ENCODE measurements at regions not wholly inside any gene's neighbourhood (a gene's known extent, or its start where the extent isn't known, plus 50 kb on each side); places are given as distances from the start of the nearest gene placed in this dataset.

GRCh38 chr4:3656416-3657356 lies 109.5 kb upstream of the ADRA2C start:
- TF ChIP-seq CTCF (IDR thresholded peaks at IDR 0.05; ENCODE audit: insufficient read depth, low read length, severe bottlenecking) = no peak
- FAIRE-seq = no peak
- Histone ChIP-seq H3K36me3 (ENCODE audit: control insufficient read depth, insufficient read depth, low read length) (no peaks in the 10 kb centered on the region), H3K27me3 (ENCODE audit: control insufficient read depth, insufficient read depth, low read length) (no peaks in the 10 kb centered on the region), H3K4me3 (ENCODE audit: low read depth, low read length) (no peak overlapping the region)
- no peak for DNase-seq (ENCODE audit: low read depth)

- Histone ChIP-seq H3K27me3 (ENCODE audit: control insufficient read depth, insufficient read depth, low read length) (no peaks in the 10 kb centered on the region), H3K4me3 (ENCODE audit: low read depth, low read length) (no peak overlapping the region), H3K36me3 (ENCODE audit: control insufficient read depth, insufficient read depth, low read length) (no peaks in the 10 kb centered on the region)
- FAIRE-seq (no peak), DNase-seq (ENCODE audit: low read depth) (no peak)
- no peak for TF ChIP-seq CTCF (IDR thresholded peaks at IDR 0.05; ENCODE audit: insufficient read depth, low read length, severe bottlenecking)
Observed at GRCh38 chr4:3655963-3656362, 110.2 kb upstream of the ADRA2C start.

GRCh38 chr4:3655485-3655884 lies 110.7 kb upstream of the ADRA2C start:
- no peaks in the 10 kb centered on the region for H3K36me3 ChIP-seq (ENCODE audit: control insufficient read depth, insufficient read depth, low read length)
- FAIRE-seq (no peak), DNase-seq (ENCODE audit: low read depth) (no peak)
- no peak for TF ChIP-seq CTCF (IDR thresholded peaks at IDR 0.05; ENCODE audit: insufficient read depth, low read length, severe bottlenecking)
- no peaks in the 10 kb centered on the region for H3K27me3 ChIP-seq (ENCODE audit: control insufficient read depth, insufficient read depth, low read length)
- H3K4me3 ChIP-seq (ENCODE audit: low read depth, low read length) = no peak overlapping the region

GRCh38 chr4:3654036-3654807 lies 112.0 kb upstream of the ADRA2C start:
- Histone ChIP-seq H3K27me3 (ENCODE audit: control insufficient read depth, insufficient read depth, low read length) (no peaks in the 10 kb centered on the region), H3K36me3 (ENCODE audit: control insufficient read depth, insufficient read depth, low read length) (no peaks in the 10 kb centered on the region), H3K4me3 (ENCODE audit: low read depth, low read length) (no peak overlapping the region)
- DNase-seq (ENCODE audit: low read depth) = no peak
- TF ChIP-seq CTCF (IDR thresholded peaks at IDR 0.05; ENCODE audit: insufficient read depth, low read length, severe bottlenecking) = no peak
- no peak for FAIRE-seq

- Histone ChIP-seq H3K4me3 (ENCODE audit: low read depth, low read length) (no peak overlapping the region), H3K36me3 (ENCODE audit: control insufficient read depth, insufficient read depth, low read length) (no peaks in the 10 kb centered on the region), H3K27me3 (ENCODE audit: control insufficient read depth, insufficient read depth, low read length) (no peaks in the 10 kb centered on the region)
- FAIRE-seq (no peak), DNase-seq (ENCODE audit: low read depth) (no peak)
- no peak for TF ChIP-seq CTCF (IDR thresholded peaks at IDR 0.05; ENCODE audit: insufficient read depth, low read length, severe bottlenecking)
Observed at GRCh38 chr4:3652586-3652985, 113.6 kb upstream of the ADRA2C start.

Measured in bronchial epithelial cell (primary cell).